Urothelium cell line (cell line): ENCODE measurements at regions not wholly inside any gene's neighbourhood (a gene's known extent, or its start where the extent isn't known, plus 50 kb on each side); places are given as distances from the start of the nearest gene placed in this dataset.
"Not testable (repeated sequence)": the region's sequence is repeated elsewhere in the genome, so short reads cannot be mapped to it uniquely, and the experiment has no call there.

Experiments used
- DNase-seq: peaks from one replicate; pipeline ENCODE4 v3.0.0; 2011; ENCODE audit warnings: low spot score, mixed read lengths
- FAIRE-seq: peaks from 2 replicates; lab custom pipeline; 2011; peaks lifted over from hg19 to GRCh38; lab: Jason Lieb, UNC

DNA sequence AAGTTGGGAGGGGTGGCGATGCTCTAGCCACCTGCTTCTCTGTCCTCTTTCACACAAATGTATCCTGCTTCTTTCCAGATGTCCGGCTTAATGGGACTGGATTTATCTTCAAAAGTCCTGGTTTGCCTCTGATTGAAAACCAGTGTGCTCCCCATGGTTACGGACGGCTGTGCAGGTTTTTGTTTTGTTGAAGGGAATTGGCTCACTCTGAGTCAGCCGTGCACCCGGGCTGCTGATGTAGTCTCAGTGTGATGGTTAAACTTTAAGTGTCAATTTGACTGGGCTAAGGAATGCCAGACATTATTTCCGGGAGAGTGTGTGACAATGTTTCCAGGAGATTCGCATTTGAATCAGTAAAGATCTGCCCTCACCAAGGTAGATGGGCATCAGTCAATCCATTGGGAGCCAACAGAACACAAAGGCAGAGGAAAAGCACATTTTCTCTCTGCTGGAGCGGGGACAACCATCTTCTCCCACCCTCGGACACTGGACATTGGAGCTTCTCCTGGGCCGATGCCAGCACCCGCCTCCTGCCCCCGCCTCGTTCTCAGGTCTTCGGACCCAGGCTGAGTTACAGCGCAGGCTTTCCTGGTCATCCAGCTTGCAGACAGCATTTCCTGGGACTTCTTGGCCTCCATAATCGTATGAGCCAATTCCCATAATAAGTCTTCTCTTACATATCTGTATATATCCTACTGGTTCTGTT is 126.9 kb upstream of the TNRC6C start:
- FAIRE-seq (peak; percentile 85), DNase-seq (peak; percentile 62)

DNA sequence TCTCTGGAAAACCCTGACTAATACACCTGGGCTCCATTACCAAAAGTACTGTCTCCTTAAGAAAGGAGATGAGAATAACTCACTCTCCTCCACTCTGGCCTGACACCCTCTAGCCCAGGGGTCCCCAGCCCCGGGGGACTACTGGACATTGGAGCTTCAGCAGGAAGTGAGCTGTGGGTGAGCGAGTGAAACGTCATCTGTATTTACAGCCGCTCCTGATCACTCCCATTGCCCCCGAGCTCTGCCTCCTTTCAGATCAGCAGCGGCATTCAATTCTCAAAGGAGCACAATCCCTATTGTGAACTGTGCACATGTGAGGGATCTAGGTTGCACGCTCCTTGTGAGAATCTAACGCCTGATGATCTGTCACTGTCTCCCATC is 126.3 kb upstream of the TNRC6C start:
- DNase-seq = no peak
- FAIRE-seq = no peak

DNA sequence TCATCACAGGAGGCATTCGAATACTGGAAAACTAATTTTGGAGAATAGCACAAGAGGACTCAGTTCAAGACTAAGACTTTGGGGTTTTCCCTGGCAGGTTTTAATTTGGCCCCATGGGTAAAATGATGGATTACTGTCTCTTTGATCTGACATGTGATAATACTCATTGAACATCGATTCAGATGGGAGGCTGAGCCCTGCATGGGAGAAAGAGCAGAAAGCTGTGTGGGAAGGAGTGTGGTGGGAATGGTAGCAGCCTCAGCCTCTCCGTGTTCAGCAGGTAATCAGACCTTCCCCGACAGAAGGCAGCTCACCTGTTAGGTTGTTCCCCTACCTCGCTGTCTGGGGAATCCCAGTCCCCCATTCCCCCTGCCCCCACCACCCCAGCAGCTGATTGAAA is 124.7 kb upstream of the TNRC6C start:
- FAIRE-seq = no peak

DNA sequence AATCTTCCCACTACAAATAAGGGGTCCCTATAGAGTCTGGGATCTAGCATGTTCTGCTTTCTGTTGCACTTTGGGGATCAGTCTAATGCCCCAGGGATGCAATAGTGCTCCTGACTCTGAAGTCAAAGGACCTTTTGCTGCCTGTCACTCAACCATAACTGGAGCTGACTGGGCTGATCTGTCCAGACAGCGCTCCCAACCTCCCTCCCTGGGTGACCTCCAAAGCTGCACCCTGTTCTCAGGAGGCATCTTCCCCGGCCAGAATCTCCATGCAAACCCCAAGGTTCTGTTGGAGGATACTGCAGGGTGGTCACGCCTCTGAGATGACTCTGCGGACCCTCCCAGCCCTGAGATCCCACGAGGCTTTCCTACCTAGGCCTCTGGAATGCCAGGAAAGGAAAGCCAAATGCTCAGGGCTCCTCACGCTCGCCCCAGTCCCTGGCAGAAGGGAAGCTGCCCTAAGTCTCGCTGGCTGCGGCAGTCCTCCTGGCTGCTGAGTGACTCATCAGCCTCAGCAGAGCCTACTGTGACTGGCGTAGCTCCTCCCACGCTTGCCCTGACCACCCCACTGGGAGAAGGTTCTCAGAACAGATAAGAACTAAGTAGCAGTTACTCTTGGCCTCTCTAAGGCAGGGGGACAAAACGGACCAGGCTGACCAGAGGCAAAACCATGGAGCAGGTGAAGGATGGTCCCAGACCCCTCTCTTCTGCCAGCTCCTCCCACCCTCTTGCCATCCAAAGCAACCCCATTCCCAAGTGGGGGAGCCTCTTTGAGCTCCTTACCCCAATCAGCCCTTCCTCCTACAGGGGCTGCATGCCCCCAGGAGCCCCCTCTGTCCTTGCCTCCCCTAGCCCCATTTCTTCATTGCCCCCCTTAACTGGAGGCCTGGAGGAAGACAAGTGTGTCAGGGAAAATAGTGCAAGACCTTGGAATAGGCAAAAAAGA is 124.1 kb upstream of the TNRC6C start:
- DNase-seq (peak; percentile 99), FAIRE-seq (peak; percentile 99)

More for the DNA sequence above, 124.7 kb upstream of the TNRC6C start:
- DNase-seq = no peak

DNA sequence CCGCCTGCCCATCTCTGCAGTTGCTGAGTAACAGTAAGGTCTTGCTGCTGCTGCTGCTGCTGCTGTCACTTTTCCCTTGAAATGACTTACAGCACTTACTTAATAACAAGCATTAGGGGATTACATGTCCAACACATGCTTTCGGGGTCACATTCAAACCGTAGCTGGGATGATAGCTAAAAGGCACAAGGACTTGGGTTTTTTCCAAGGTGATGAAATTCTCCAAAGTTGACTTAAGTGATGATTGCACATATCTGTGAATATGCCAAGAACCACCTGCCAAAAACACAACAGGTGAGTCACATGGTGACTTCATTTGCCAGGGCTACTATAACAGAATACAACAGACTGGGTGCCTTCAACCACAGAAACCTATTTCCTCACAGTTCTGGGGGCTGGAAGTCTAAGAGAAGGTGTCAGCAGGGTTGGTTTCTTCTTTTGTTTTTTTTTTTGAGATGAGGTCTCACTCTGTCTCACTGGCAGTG is 121.9 kb upstream of the TNRC6C start:
- peak; percentile 69 for FAIRE-seq
- DNase-seq = peak; percentile 73

DNA sequence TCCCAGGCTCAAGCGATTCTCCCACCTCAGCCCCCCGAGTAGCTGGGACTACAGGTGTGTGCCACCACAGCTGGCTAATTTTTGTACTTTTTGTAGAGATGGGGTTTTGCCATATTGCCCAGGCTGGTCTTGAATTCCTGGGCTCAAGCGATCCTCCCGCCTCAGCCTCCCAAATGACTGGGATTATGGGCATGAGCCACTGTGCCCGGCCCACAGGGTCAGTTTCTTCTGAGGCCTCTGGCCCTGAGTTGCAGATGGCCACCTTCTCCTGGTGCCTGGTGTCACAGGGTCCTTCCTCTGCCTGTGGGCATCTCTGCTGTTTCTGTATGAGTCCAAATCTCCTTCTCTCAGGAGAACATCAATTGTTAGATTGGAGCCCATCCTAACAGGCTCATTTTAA is 121.4 kb upstream of the TNRC6C start:
- DNase-seq, FAIRE-seq: not testable (repeated sequence)

DNA sequence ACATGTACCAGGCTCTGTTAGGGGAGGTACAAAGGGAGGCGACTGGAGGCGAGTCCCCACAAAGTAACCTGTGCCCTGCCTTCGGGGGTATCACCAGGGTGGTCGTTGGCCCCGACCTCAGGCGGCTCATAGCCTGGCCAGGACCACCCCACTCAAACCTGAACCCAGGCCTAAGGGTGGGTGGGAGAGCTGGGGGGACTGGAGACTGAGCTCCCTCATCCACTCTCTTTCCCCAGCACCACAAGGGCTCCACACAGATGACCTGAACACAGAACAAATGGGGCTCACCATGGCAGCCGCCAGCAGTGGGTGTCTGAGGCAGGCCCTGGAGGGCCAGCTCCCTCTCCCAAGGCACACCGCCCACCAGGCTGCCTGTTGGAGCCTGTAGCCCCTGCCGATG is 120.6 kb upstream of the TNRC6C start:
- FAIRE-seq (peak; percentile 23), DNase-seq (no peak)

DNA sequence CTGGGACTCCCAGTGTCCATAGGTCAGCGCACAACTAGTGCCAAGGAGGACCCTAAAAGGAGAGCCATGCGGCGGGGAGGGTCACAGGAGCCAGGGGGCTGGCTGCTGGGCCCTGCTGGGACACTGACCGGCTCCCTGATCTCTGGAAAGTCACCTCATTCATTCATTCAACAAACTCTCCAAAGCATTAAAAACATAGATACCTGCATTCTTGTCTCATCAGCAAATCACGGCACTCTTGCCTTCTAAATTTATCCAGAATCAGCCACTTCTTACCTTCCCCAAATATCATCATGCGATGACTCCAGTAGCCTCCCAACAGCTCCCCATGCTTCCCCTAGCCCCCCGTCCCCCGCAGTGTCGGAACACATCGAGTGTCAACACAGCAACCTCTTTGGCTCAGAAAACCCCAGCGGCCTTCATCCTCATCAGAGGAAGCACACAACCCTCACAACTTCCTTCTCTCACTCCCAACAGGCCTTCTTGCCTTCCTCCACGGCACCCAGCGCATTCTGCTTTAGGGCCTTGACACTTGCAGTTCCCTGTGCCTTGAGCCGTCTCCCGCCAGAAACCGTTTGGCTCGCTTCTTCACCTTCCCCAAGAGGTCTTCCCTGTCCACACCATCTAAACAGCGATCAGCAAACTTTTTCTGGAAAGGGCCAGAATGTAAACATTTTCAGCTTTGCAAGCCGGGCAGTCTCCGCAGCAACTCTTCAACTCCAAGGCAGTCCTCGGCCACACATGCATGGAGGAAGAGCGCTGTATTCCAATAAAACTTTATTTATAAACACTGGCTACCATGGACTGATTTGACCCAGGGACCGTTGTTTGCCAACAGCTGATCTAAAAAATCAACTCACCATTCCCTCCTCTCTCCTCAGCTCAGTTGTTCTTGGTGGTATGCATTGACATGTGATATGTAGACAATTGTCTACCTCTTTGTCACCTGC is 119.5 kb upstream of the TNRC6C start:
- FAIRE-seq (no peak), DNase-seq (no peak)

DNA sequence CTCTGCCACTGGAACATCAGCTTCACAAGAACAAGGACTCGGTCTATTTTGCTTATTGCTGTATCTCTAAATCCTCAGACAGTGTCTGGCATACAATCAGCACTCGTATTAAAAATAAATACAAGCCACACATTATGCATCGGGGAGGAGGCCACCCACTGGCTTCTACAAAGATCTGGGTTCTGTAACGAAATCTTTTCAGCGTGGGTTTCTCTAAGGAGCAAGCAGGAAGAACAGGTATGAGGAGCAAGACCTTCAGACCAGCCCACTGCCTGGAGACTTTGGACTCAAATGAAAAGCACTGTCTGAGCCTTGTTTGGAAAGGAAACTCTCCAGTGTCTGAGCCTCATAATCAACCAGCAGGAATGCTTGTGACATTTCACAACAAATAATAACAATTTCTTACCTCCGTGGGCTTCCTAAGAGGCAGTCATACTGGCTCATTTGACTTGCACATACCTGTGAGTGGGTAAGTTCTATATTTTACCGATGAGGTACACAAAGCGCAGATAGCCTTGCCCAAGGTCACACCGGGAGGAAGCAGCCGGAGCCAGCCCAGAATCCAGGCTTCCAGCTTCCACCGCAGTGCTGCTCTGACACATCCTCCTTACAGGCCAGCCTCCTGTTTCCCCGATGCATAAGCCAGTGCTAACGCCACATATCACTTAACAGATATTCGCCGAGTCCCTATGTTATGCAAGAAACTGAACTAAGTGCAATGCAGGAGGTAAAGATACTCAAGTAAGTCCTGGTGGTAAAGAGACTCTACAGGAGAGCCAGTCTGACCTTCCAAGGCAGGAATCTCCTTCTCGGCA is 118.6 kb upstream of the TNRC6C start:
- no peak for DNase-seq
- no peak for FAIRE-seq

DNA sequence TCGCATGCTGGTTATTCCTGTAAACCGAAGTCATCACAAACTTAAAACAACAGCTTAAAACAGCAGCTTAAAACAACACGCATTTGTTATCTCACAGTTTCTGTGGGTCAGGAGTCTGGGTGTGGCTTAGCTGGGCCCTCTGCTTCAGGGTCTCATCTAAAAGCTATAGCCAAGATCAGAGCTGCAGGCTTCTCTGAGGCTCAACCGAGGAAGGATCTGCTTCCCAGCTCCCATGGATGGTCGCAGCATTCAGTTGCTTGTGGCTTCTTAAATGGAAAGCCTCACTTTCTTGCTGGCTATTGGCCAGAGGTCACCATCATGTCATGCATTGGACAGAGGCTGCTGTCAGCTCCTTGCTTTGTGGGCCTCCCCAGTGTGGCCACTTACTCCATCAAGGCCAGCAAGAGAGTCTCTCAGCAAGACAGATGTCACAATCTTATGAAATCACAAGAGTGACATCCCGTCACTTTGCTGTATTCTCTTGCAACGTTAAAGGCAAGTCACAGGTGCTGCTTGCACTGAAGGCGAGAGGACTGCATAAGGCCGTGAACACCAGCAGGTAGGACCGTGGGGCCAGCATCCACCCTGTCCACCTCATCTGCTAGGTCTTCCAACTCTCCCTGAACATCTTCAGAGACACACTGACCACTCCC is 117.9 kb upstream of the TNRC6C start:
- FAIRE-seq = no peak

DNA sequence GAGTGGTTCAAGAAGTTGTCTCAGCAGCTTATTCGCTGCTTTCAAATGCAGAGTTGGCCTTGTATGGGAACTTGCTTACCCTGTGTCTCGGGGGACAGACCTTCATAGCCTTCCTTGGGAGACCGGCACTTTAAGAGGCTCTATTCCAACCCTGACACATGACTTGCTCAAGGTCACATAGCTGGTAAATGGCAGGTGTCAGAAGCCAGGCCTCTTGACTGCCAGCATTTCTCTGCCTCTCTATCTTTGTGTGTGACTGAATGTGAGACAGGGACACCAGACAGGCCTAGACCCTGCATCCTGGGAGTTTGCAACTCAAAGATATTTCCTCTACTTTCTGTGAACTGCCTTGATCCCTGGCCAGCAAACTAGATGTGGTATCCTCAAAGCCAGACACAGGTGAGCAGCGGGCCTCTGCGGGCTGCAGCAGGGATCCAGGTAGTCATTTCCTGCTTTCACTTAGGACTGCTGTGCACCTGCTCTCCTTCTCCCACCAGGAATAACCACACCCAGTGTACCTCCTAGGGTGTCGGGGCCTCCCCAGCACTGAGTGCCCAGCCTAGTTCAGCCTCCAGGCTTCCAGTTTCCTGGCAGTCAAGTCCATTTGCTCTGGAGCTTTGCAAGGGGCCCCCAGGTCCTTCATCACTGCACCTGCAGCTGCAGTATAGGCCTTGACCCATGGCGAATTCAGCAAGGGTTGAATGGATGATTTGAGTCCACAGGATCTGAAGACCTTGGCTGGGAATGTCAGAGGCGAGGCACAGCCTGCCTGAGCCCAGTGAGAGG is 116.6 kb upstream of the TNRC6C start:
- DNase-seq (no peak), FAIRE-seq (peak; percentile 61)

More for the DNA sequence above, 117.9 kb upstream of the TNRC6C start:
- no peak for DNase-seq

DNA sequence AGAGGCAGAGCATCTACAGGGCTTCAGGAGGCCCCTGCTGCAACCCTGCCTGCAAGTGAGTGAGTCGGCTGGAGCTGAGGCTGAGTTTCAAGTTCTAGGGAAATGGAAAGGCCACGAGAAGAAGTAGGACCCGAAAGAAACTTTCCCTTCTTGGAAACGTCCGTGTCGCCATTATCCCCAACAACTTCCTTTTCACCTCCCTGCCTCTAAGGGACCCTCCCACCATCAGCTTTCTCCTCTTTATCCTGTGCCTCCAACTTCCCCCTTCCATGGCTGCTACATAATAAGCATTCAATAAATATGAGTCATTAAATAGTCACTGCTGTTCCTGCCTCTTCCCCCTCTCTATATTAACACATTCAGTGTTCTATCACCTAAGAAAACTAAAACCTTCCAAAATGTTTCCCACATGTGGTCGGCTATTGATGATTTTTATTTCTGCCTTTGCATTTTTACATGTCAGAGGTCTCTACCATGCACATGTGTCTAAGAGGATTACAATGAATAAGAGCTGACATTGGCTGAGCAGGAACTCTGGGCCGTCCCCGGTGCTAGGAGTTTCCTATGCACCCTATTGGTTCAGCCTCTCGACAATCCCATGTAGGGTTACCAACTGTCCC is 115.9 kb upstream of the TNRC6C start:
- DNase-seq = peak; percentile 54
- FAIRE-seq = peak; percentile 27

DNA sequence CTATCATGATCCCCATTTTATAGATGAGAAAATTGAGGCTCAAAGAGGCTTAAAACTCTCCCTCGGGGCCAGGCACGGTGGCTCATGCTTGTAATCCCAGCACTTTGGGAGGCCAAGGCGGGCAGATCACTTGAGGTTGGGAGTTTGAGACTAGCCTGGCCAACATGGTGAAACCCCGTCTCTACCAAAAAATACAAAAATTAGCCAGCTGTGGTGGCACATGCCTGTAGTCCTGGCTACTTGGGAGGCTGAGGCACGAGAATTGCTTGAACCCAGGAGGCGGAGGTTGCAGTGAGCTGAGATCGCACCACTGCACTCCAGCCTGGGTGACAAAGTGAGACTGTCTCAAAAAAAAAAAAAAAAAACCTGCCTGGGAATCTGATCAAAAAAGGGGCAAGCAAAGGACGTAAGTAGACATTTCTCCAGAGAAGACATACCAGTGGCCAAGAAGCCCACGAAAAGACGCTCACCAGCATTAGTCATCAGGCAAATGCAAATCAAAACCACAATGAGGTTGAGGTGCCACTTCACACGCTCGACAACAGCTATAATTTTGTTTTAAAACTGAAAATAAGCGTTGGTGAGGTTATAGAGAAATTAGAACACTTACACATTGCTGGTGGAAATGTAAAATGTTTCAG is 115.1 kb upstream of the TNRC6C start:
- not testable (repeated sequence) for FAIRE-seq
- peak; percentile 75 for DNase-seq

DNA sequence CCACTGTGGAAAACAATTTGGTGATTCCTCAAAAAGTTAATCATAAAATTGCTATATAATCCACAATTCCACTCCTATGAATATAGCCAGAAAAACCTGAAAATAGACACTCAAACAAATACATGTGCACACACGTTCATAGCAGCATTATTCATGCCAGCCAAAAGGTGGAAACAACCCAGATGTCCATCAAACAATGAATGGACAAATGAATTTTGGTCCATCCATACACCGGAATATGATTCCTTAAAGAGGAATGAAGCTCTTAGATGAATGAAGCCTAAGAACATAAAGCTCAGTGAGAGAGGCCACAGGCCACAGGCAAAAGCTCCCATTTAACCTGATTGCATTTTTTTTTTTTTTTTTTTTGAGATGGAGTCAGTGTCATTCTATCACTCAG is 114.6 kb upstream of the TNRC6C start:
- DNase-seq (no peak), FAIRE-seq (no peak)

DNA sequence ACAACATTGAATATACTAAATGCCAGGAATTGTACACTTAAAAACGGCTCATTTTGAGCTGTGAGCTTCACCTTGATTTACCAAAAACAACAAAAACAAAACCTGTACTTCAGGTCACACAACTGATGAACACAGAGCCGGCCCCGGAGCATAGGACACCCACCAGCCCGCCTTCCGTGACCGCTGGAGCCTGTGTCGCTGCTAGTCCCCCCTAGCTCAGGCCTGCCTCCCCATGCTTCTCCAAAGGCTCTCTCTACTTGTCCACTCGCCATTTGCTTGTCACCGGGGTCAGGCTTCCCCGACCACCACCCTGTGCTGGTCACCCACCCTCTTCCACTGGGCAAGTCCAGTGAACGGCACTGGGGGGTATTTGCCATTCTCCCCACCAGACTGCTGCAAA is 113.8 kb upstream of the TNRC6C start:
- DNase-seq = no peak
- FAIRE-seq = no peak

DNA sequence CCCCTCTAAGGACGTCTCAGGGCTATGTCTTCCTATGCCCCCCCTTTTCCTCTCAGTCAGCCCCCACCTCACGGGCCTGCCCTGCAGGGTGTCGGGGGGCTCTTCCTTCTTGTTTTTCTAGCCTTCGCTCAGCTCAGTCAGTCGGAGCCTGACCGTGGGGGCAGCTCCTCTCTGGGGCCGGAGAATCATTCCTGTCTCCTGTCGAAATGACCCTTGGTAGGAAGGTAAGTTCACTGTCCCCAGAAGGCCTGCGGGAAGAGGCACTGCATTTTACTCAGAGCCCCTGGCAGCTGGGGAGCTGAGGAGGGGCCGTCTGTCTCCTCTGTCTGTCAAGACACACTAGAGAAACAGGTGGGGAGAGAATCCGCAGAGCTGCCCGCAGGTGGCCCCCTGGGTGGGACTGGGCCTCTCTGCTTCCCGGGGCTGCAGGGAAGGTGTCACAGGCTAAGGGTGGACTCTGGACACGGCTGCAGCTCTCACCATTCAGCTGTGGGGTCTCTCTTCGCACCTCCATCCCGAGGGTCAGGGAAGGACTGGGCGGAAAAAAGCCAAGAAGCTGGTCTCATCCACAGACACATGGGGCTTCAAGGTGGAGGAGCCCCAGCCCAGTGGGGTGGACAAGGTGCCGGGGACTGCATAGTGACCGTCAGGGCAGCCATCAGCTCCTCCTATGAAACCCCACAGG is 112.8 kb upstream of the TNRC6C start:
- DNase-seq (no peak), FAIRE-seq (no peak)

DNA sequence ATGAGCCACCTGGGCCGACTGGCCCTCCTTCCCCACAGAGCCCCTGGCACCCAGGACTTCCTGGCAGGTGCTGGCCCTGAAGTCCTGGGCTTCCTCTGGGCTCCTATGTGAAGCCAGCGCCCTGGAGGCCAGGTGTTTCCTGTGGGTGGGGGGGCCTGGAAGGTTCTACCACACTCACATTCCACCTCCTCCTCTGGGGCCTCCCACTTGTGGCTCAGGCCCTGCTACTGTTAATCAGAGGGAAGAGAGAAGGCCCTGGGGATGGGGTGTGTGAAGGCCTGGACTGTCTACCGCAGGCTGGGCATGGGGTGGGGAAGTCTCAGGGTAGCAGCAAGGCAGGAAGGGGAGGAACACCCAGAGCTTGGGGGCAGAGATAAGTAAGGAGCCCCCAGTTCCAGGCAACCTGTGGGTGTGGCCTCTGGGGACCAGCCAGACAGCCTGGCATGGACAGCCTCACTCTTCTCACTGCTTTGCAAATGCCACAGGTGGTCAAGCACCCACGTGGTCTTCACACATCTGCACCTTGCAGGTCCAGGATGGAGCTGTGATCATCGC is 111.9 kb upstream of the TNRC6C start:
- no peak for DNase-seq
- FAIRE-seq = no peak
